ENCODE measurements at regions not wholly inside any gene's neighbourhood (a gene's known extent, or its start where the extent isn't known, plus 50 kb on each side); places are given as distances from the start of the nearest gene placed in this dataset.
A peak's percentile ranks its signal among the peaks of the same experiment; 100 is the strongest.

- TF ChIP-seq DDIT3 (CRISPR knock-in tag; IDR thresholded peaks at IDR 0.05) (no peak), ATAD3A (CRISPR knock-in tag; IDR thresholded peaks at IDR 0.05) (no peak), CREBL2 (CRISPR knock-in tag; IDR thresholded peaks at IDR 0.05; ENCODE audit: borderline replicate concordance) (no peak; the same call in 1 of the 2 replicates), HIC2 (CRISPR knock-in tag; IDR thresholded peaks at IDR 0.05; ENCODE audit: low read depth) (peak; percentile 83; the same call in 1 of the 2 replicates), HES4 (CRISPR knock-in tag; IDR thresholded peaks at IDR 0.05; ENCODE audit: borderline replicate concordance) (no peak), IKZF1 (IDR thresholded peaks at IDR 0.05) (no peak), NPAS2 (CRISPR knock-in tag; IDR thresholded peaks at IDR 0.05; ENCODE audit: borderline replicate concordance) (no peak), ZC3H4 (CRISPR knock-in tag; IDR thresholded peaks at IDR 0.05; ENCODE audit: borderline replicate concordance) (peak; percentile 85; the same call in 1 of the 2 replicates), NKX3-1 (CRISPR knock-in tag; IDR thresholded peaks at IDR 0.05) (peak; percentile 76), ZZZ3 (CRISPR knock-in tag; IDR thresholded peaks at IDR 0.05; ENCODE audit: borderline replicate concordance) (no peak), GLMP (CRISPR knock-in tag; IDR thresholded peaks at IDR 0.05; ENCODE audit: borderline replicate concordance) (no peak), DZIP1 (CRISPR knock-in tag; IDR thresholded peaks at IDR 0.05) (no peak), AHDC1 (CRISPR knock-in tag; IDR thresholded peaks at IDR 0.05; ENCODE audit: borderline replicate concordance) (peak; percentile 96), ZFY (CRISPR knock-in tag; IDR thresholded peaks at IDR 0.05) (peak; percentile 62), ZNF746 (CRISPR knock-in tag; IDR thresholded peaks at IDR 0.05) (peak; percentile 91), ZSCAN25 (CRISPR knock-in tag; IDR thresholded peaks at IDR 0.05) (peak; percentile 98), PHF20 (CRISPR knock-in tag; IDR thresholded peaks at IDR 0.05) (no peak; the same call in 1 of the 2 replicates), SPEN (CRISPR knock-in tag; IDR thresholded peaks at IDR 0.05; ENCODE audit: low read depth) (peak; percentile 91)
Measured at GRCh38 chr6:11392778-11393507, 144.6 kb upstream of the TMEM170B start (continued).

Data from HepG2 (cell line).